Peyer's patch (tissue), 4 donors: ENCODE measurements at regions not wholly inside any gene's neighbourhood (a gene's known extent, or its start where the extent isn't known, plus 50 kb on each side); places are given as distances from the start of the nearest gene placed in this dataset.

ENCODE experiments used
- POLR2A ChIP-seq, 2 donors: fragments of 450-650 bp; IDR thresholded peaks; one replicate each; pipeline ENCODE4 v1.5.1; 2017; ENCODE audit warnings: antibody characterized with exemption in 2 of 2, mild to moderate bottlenecking in 2 of 2, moderate library complexity in 2 of 2
- TF ChIP-seq, protein P1 (sequence below), 6 experiments: fragments of 450-650 bp in 4 of 6; fragments of 200-600 bp in 2 of 6; sonication (generic) in 1 of 6; IDR thresholded peaks; one replicate each; pipeline ENCODE4 v1.5.1; 2017 to 2019; ENCODE audit warnings: antibody characterized with exemption in 6 of 6, mild to moderate bottlenecking in 3 of 6, moderate library complexity in 1 of 6

- TF ChIP-seq, protein P1, sequence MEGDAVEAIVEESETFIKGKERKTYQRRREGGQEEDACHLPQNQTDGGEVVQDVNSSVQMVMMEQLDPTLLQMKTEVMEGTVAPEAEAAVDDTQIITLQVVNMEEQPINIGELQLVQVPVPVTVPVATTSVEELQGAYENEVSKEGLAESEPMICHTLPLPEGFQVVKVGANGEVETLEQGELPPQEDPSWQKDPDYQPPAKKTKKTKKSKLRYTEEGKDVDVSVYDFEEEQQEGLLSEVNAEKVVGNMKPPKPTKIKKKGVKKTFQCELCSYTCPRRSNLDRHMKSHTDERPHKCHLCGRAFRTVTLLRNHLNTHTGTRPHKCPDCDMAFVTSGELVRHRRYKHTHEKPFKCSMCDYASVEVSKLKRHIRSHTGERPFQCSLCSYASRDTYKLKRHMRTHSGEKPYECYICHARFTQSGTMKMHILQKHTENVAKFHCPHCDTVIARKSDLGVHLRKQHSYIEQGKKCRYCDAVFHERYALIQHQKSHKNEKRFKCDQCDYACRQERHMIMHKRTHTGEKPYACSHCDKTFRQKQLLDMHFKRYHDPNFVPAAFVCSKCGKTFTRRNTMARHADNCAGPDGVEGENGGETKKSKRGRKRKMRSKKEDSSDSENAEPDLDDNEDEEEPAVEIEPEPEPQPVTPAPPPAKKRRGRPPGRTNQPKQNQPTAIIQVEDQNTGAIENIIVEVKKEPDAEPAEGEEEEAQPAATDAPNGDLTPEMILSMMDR (IDR thresholded peaks at IDR 0.05) = no peak
- no peak for TF ChIP-seq POLR2A (IDR thresholded peaks at IDR 0.05)
Observed at GRCh38 chr17:51428668-51429495, 168.5 kb downstream of the UTP18 start.
